ENCODE measurements at regions not wholly inside any gene's neighbourhood (a gene's known extent, or its start where the extent isn't known, plus 50 kb on each side); places are given as distances from the start of the nearest gene placed in this dataset.

DNA sequence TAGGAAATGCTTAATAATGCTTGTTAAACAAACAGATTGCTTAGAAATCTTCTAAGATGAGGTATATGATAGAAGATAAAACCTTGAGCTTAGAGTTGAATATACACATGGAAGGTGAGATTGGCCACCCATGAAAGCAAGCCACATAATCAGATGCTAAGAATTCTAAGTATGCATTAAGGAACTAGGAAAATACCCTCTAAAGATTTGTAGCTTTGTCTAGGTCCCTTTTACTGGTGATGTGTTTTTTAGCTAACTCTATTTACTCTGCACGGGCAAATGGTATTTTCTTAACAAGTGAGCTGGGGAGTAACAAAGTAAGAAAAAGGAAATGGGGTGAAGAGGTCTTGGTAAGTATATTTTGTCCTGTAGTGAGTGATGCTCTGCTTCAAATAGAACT, 310.3 kb downstream of the OXSM start:
- TF ChIP-seq, protein P1, sequence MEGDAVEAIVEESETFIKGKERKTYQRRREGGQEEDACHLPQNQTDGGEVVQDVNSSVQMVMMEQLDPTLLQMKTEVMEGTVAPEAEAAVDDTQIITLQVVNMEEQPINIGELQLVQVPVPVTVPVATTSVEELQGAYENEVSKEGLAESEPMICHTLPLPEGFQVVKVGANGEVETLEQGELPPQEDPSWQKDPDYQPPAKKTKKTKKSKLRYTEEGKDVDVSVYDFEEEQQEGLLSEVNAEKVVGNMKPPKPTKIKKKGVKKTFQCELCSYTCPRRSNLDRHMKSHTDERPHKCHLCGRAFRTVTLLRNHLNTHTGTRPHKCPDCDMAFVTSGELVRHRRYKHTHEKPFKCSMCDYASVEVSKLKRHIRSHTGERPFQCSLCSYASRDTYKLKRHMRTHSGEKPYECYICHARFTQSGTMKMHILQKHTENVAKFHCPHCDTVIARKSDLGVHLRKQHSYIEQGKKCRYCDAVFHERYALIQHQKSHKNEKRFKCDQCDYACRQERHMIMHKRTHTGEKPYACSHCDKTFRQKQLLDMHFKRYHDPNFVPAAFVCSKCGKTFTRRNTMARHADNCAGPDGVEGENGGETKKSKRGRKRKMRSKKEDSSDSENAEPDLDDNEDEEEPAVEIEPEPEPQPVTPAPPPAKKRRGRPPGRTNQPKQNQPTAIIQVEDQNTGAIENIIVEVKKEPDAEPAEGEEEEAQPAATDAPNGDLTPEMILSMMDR (optimal IDR thresholded peaks at IDR 0.05 in 1 of 3, IDR thresholded peaks at IDR 0.05 in 1 of 3, conservative IDR thresholded peaks at IDR 0.05 in 1 of 3; ENCODE audit: extremely low read depth in 1 of 3, insufficient read depth in 2 of 3, low read length in 3 of 3), result no peak
- no peak for TF ChIP-seq EZH2 (IDR thresholded peaks at IDR 0.05; ENCODE audit: low read length)

All from keratinocyte (primary cell).